ENCODE measurements at regions not wholly inside any gene's neighbourhood (a gene's known extent, or its start where the extent isn't known, plus 50 kb on each side); places are given as distances from the start of the nearest gene placed in this dataset.
"Not testable (repeated sequence)": the region's sequence is repeated elsewhere in the genome, so short reads cannot be mapped to it uniquely, and the experiment has no call there.

GRCh38 chr5:28961816-28962215 lies 1923.4 kb upstream of the CDH9 start:
- in situ Hi-C loops (cut with MboI; ENCODE audit: low pct_unique_long_range_greater_than_20kb, low sequenced_read_pairs, unreplicated experiment), result no loop called here
- no peak for DNase-seq (ENCODE audit: low spot score)
- no peak for TF ChIP-seq CTCF (IDR thresholded peaks at IDR 0.05; ENCODE audit: extremely low read depth, insufficient read depth, missing control alignments)

GRCh38 chr5:28958581-28958980 lies 1920.2 kb upstream of the CDH9 start:
- DNase-seq (ENCODE audit: low spot score), result no peak
- no peak for TF ChIP-seq CTCF (IDR thresholded peaks at IDR 0.05; ENCODE audit: extremely low read depth, insufficient read depth, missing control alignments)
- in situ Hi-C loops (cut with MboI; ENCODE audit: low pct_unique_long_range_greater_than_20kb, low sequenced_read_pairs, unreplicated experiment), result no loop called here

GRCh38 chr5:28957450-28957849 lies 1919.1 kb upstream of the CDH9 start:
- in situ Hi-C loops (cut with MboI; ENCODE audit: low pct_unique_long_range_greater_than_20kb, low sequenced_read_pairs, unreplicated experiment), result no loop called here
- DNase-seq (ENCODE audit: low spot score), result no peak
- no peak for TF ChIP-seq CTCF (IDR thresholded peaks at IDR 0.05; ENCODE audit: extremely low read depth, insufficient read depth, missing control alignments)

GRCh38 chr5:28954074-28954473 lies 1915.7 kb upstream of the CDH9 start:
- in situ Hi-C loops (cut with MboI; ENCODE audit: low pct_unique_long_range_greater_than_20kb, low sequenced_read_pairs, unreplicated experiment), result no loop called here
- DNase-seq (ENCODE audit: low spot score), result no peak

GRCh38 chr5:28947865-28948264 lies 1909.5 kb upstream of the CDH9 start:
- in situ Hi-C loops (cut with MboI; ENCODE audit: low pct_unique_long_range_greater_than_20kb, low sequenced_read_pairs, unreplicated experiment), result no loop called here
- TF ChIP-seq CTCF (IDR thresholded peaks at IDR 0.05; ENCODE audit: extremely low read depth, insufficient read depth, missing control alignments), result no peak
- no peak for DNase-seq (ENCODE audit: low spot score)

More at GRCh38 chr5:28954074-28954473, 1915.7 kb upstream of the CDH9 start:
- TF ChIP-seq CTCF (IDR thresholded peaks at IDR 0.05; ENCODE audit: extremely low read depth, insufficient read depth, missing control alignments), result no peak

GRCh38 chr5:28945859-28946258 lies 1907.5 kb upstream of the CDH9 start:
- TF ChIP-seq CTCF (IDR thresholded peaks at IDR 0.05; ENCODE audit: extremely low read depth, insufficient read depth, missing control alignments), result no peak
- in situ Hi-C loops (cut with MboI; ENCODE audit: low pct_unique_long_range_greater_than_20kb, low sequenced_read_pairs, unreplicated experiment), result no loop called here
- no peak for DNase-seq (ENCODE audit: low spot score)

- DNase-seq (ENCODE audit: low spot score); in situ Hi-C loops (cut with MboI; ENCODE audit: low pct_unique_long_range_greater_than_20kb, low sequenced_read_pairs, unreplicated experiment): not testable (repeated sequence)
Measured at GRCh38 chr5:28929366-28929765, 1891.0 kb upstream of the CDH9 start.

GRCh38 chr5:28928327-28928790 lies 1890.0 kb upstream of the CDH9 start:
- in situ Hi-C loops (cut with MboI; ENCODE audit: low pct_unique_long_range_greater_than_20kb, low sequenced_read_pairs, unreplicated experiment); DNase-seq (ENCODE audit: low spot score): not testable (repeated sequence)
